T-helper 2 cell treated with Interferon-gamma antibody and Interleukin-4, amounts not matched to agents 100 ng/mL and 5 ng/mL, for 36 hours (primary cell): ENCODE measurements at regions not wholly inside any gene's neighbourhood (a gene's known extent, or its start where the extent isn't known, plus 50 kb on each side); places are given as distances from the start of the nearest gene placed in this dataset.
"Not testable (repeated sequence)": the region's sequence is repeated elsewhere in the genome, so short reads cannot be mapped to it uniquely, and the experiment has no call there.

ENCODE experiments used
- intact Hi-C: fragments of 100-400 bp; cut with micrococcal nuclease; formaldehyde crosslinking; loops from one replicate; pipeline ENCODE4 v1.15.1; 2023

DNA sequence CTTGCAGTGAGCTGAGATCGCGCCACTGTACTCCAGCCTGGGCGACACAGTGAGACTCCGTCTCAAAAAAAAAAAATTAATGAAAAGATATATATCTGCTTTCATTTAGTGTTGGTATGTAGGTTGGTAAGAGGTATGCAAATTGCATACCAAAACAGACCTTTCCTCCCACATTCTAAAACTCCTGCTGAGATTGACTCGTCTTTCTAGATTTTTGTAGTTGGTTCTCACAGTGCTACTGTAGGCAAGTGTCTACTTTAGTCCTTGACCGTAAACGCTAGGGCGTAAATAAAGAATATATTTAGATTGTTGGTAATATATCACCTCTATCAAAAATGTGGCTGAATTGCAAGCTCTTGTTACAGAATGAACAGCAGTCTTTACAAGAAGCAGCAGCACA, 445.9 kb downstream of the CHSY3 start:
- intact Hi-C loops, result no loop called here

DNA sequence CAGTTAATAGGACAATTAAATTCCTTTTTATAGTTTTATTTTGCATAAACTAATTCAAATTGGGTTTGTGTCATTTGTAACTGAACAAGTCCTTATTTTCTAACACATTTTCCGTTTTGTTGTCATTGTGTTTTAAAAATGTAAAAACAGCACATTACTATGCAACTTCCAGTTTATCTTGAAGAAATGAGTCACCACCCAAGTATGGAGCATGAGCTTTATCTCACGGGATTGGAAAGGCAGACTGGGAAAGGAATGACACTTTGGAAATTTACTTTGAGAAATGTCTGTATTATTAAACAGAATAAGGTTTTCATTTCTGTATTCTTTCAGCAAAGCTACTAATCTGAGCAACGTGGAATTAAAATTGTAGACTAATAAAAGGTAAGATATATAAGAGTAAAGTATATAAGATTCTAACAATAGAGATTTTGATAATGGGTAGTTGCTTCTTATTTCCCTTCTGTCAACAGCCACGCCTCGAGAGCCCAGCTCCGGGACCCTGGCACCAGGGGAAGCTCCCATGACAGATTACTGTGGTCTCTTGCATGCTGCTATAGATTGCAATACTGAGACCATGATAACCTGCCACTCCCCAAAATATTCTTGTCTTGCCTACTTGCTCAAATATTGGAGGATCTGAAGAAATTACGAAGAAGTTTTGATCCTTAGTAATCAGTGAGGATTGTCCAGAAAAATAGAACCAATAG, 433.1 kb downstream of the CHSY3 start:
- intact Hi-C loops, result no loop called here

- intact Hi-C loops, result no loop called here
Measured at GRCh38 chr5:130335117-130335516, 430.9 kb downstream of the CHSY3 start.

DNA sequence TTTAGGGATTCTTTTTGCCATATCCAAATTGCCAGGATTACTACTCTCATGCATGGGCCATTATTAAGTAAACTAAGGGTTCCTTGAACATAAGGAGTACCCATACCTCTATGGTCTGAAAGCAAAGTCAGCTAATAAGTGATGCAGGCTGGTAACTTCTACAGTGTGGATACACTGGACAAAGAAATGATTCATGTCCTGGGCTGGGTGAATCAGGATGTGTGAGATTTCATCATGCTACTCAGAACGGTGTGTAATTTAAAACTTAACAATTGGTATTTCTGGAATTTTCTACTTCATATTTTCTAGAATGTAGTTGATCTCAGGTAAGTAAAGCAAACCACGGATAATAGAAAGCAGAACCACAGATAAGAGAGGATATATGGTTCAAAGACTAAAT, 428.8 kb downstream of the CHSY3 start:
- intact Hi-C loops, result no loop called here

- intact Hi-C loops, result no loop called here
Measured at GRCh38 chr5:130331332-130331731, 427.1 kb downstream of the CHSY3 start.

DNA sequence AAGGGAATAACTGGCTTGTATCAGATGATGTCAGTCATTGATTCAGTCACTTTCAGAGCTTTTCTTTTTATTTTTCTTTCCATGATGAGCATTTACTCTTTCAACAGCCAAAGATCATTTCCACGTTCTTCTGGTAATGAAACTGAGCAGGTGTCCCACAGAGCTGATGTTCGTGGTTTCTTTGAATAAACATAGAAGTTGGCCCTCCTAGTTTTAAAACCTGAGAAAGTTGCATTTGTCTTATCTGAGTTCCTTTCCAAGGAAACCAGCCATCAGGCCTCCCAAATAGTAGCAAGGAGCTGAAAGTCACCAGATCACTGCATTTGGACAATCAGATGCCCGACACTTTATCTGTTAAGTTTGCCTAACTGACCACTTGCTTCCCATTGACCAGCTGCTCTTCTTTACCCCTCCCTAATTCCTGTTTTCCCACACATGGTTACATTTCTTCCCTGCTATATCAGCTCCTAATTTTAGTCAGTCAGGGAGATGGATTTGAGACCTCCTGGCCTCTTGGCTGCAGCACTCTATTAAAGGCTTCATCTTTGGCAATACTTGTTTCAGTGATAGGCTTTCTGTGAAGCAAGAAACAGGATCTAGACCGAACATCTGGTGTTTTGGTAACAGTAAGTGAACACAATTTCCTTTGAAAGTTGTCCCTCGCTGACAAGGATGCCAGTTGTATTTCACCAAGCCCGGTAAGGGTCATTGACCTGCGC, 420.8 kb downstream of the CHSY3 start:
- intact Hi-C loops, result no loop called here

GRCh38 chr5:130323804-130324454, 419.7 kb downstream of the CHSY3 start:
- intact Hi-C loops, result no loop called here

GRCh38 chr5:130321931-130322330, 417.7 kb downstream of the CHSY3 start:
- intact Hi-C loops, result no loop called here

DNA sequence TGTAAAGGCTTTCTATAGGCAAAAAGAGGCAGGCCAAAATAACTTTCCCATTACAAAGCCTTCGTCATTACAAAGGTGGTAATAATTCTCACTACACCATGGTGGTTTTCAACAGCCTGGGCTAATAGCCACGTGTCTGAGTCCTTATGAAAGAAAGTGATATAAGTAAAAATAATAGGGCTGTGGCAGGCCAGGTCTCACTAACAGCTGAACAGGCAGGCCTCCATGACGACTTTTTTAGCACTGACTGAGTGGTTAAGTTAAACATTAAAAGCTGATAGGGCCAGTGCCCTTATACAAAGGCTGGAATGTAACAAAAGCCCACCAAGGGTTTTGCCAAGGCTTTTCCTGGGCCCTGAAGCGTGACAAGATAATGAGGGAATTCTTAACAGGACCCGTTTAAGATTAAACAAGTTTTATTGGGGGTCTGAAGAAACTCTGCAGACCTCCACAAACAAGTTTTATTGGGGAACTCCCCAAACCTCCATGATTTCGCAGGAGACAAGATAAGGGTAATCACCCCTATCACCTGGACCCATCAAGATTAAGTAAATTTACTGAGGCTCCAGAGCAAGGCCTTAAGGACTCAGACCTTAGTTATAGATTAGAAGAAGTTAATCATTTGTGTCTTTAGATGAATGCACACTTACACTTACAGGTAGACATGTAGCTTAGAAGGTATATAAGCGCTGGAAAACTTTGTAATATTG, 412.9 kb downstream of the CHSY3 start:
- intact Hi-C loops, result no loop called here

GRCh38 chr5:130295235-130295634, 391.0 kb downstream of the CHSY3 start:
- intact Hi-C loops, result no loop called here

- intact Hi-C loops, result not testable (repeated sequence)
Measured at GRCh38 chr5:130294798-130295197, 390.5 kb downstream of the CHSY3 start.

DNA sequence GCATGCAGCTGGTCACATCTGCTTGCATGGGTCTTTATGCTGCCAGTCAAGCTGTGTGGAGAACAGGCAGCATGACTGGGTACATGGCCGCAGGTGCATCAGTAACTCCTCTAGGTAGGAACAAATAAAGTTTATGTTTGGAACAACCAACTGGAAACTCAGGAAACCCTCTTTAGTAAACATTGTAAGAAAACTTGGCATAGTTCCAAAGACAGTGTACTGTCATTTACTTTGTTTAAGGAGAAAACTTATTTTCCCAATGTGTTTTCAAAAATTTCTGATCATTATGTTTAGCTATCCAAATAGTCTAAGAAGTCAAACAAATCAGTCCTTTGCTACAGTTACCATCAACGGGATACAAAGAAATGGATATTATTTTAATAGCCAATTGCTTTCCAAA, 386.0 kb downstream of the CHSY3 start:
- intact Hi-C loops, result no loop called here

DNA sequence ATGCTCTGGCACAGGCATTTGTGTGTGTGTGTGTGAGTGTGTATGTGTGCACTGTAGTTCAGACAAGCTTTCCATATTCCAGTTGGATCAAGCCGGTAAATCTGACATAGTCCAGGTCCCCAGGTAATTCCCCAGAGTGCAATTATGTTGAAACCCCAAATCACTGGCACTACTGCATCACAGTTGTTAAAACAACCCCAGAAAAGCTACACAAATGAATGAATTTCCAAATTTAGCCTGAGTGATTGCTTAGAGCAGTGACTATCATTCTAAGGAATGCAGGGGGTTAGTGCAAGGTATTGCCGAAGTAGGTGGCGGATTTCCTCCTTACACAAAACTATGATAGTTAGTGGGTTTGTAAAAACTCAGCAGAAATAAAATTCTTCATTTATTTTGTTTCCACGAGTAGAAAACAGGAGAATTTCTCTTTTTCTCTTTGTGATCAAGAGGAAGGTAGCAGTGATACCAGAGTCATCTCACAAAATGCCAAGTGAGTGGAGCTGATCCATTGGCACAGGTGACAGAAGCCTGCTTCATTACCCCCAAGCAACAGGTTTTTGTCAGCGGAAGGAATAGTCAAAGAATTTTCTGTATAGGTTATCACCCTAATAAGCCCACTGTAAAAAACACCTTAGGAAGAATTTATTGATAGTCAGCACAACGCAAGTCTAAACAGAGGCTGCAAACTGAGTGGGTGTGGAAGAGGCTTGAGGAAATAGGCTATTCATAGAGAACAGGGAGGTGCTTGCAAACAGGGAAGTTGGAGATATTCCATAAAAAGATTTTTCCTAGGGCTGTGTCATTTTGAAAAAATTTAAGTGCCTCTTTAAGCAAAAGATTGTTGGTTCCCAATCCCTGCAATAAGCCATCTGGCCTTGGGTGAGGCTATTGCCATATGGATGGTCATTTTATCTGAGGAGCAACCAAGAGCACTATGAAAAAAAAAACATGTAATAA, 385.1 kb downstream of the CHSY3 start:
- intact Hi-C loops, result no loop called here

- intact Hi-C loops, result no loop called here
Measured at GRCh38 chr5:130287438-130287837, 383.2 kb downstream of the CHSY3 start.

DNA sequence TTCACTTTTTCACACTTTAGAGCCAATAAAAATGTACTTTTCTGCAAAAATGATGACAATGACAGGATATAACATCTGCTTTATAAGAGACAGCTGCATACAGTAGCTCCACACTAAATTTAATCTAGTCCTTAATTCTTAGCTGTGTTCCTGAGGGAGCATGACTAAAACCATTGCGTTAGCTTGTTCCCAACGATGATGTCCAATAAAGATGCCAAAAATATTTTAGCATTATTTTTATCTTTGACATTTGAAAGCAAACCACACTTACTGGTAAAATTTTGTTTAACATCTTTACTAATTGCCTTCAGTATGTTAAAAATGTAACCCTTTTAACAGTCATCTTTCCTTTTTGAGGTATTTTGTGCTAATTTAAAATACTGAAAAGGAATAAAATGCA, 382.7 kb downstream of the CHSY3 start:
- intact Hi-C loops, result no loop called here

- intact Hi-C loops, result no loop called here
Measured at GRCh38 chr5:130282049-130282448, 377.8 kb downstream of the CHSY3 start.

DNA sequence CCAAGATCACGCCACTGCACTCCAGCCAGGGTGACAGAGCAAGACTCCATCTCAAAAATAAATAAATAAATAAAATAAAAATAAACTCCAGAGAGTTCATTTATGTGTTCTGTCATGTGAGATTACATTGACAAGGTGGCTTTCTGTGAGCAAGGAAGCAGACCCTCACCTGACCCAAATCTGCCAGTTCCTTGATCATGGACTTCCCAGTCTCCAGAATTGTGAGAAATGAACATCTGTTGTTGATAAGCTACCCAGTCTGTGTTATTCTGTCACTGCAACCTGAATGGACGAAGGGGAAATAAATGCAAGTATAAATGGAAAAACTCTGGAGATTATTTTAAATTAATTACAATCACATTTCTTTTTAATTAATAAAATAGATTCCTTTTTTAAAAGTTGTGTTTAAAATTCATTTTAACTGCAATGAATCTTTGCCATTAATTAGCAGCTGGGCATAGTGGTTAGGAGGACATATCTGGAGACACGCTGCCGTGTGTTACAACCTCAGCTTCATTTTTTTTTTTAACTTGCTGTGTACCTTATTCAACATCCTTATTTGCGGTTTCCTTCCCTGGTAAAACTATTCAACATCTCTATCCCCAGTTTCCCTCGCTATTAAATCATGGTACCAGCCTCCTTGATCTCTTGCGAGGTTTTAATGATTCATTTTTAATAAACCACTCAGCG, 376.4 kb downstream of the CHSY3 start:
- intact Hi-C loops, result no loop called here

GRCh38 chr5:130279386-130279785, 375.1 kb downstream of the CHSY3 start:
- intact Hi-C loops, result no loop called here

GRCh38 chr5:130278136-130278535, 373.9 kb downstream of the CHSY3 start:
- intact Hi-C loops, result no loop called here

GRCh38 chr5:130277522-130277921, 373.3 kb downstream of the CHSY3 start:
- intact Hi-C loops, result no loop called here
